Astrocyte of the cerebellum (primary cell): ENCODE measurements at regions not wholly inside any gene's neighbourhood (a gene's known extent, or its start where the extent isn't known, plus 50 kb on each side); places are given as distances from the start of the nearest gene placed in this dataset.

Experiments
- DNase-seq: peaks from one replicate; pipeline ENCODE4 v3.0.0-alpha.2; 2011; ENCODE audit warnings: low read depth
- H3K4me3 ChIP-seq: 2 replicates; pipeline ENCODE4 v1.5.1; 2011; ENCODE audit warnings: mild to moderate bottlenecking, low read depth, low read length, moderate library complexity
- CTCF ChIP-seq: IDR thresholded peaks from 2 replicates; pipeline ENCODE4 v1.5.1; 2012; ENCODE audit warnings: low read length, low read depth, moderate library complexity, mild to moderate bottlenecking; ENCODE audit errors: missing control alignments
- in situ Hi-C: cut with HindIII; loops from 2 replicates; pipeline ENCODE4 v1.10.0; 2017; ENCODE audit warnings: low sequenced_read_pairs

GRCh38 chr1:175826705-175827104 is 83.3 kb upstream of the TNR start:
- TF ChIP-seq CTCF: no peak
- no peak overlapping the region for H3K4me3 ChIP-seq
- no peak for DNase-seq
- in situ Hi-C loops: no loop called here

GRCh38 chr1:175824079-175824478 is 80.7 kb upstream of the TNR start:
- no peak for DNase-seq
- in situ Hi-C loops: no loop called here
- no peak overlapping the region for H3K4me3 ChIP-seq
- TF ChIP-seq CTCF: no peak

GRCh38 chr1:175823406-175823805 is 80.0 kb upstream of the TNR start:
- TF ChIP-seq CTCF: no peak
- in situ Hi-C loops: no loop called here
- H3K4me3 ChIP-seq: no peak overlapping the region
- DNase-seq: no peak

- no peak overlapping the region for H3K4me3 ChIP-seq
- TF ChIP-seq CTCF: no peak
- in situ Hi-C loops: no loop called here
- no peak for DNase-seq
Observed at GRCh38 chr1:175822580-175822979, 79.2 kb upstream of the TNR start.

GRCh38 chr1:175820456-175821025 is 77.1 kb upstream of the TNR start:
- H3K4me3 ChIP-seq: no peak overlapping the region
- DNase-seq: no peak
- in situ Hi-C loops: no loop called here
- TF ChIP-seq CTCF: no peak

GRCh38 chr1:175818929-175819328 is 75.5 kb upstream of the TNR start:
- in situ Hi-C loops: no loop called here
- no peak overlapping the region for H3K4me3 ChIP-seq
- DNase-seq: no peak
- TF ChIP-seq CTCF: no peak

GRCh38 chr1:175817445-175817844 is 74.0 kb upstream of the TNR start:
- TF ChIP-seq CTCF: no peak
- DNase-seq: no peak
- no peak overlapping the region for H3K4me3 ChIP-seq
- in situ Hi-C loops: no loop called here
